Stimulated activated naive CD8-positive, alpha-beta T cell treated with anti-CD3 and anti-CD28 coated beads, Interleukin-15, amount 100 ng/mL, for 72 hours (primary cell): ENCODE measurements at regions not wholly inside any gene's neighbourhood (a gene's known extent, or its start where the extent isn't known, plus 50 kb on each side); places are given as distances from the start of the nearest gene placed in this dataset.

Experiments
- ATAC-seq: fragments of 150-1000 bp; cut with Tn5 transposase; 2 replicates; pipeline ENCODE4 v1.10.0; 2021; ENCODE audit warnings: mild to moderate bottlenecking, moderate library complexity
- DNase-seq, 2 donors: peaks; one replicate each; pipeline ENCODE4 v3.0.0; 2021 to 2022
- H3K27ac Mint-ChIP-seq, 2 donors: one replicate each; pipeline ENCODE4 v1.8.0; 2022; ENCODE audit warnings: mild to moderate bottlenecking in 2 of 2, mixed read lengths in 2 of 2, moderate library complexity in 2 of 2
- H3K27me3 Mint-ChIP-seq: one replicate; pipeline ENCODE4 v1.8.0; 2022; ENCODE audit warnings: mixed read lengths
- H3K4me1 Mint-ChIP-seq: one replicate; pipeline ENCODE4 v1.8.0; 2022; ENCODE audit warnings: mild to moderate bottlenecking, mixed read lengths
- H3K4me3 Mint-ChIP-seq, 2 donors: one replicate each; pipeline ENCODE4 v1.8.0; 2022; ENCODE audit warnings: mild to moderate bottlenecking in 2 of 2, mixed read lengths in 2 of 2, moderate library complexity in 1 of 2
- H3K9me3 Mint-ChIP-seq, 2 donors: one replicate each; pipeline ENCODE4 v1.8.0; 2022; ENCODE audit warnings: mixed read lengths in 2 of 2

DNA sequence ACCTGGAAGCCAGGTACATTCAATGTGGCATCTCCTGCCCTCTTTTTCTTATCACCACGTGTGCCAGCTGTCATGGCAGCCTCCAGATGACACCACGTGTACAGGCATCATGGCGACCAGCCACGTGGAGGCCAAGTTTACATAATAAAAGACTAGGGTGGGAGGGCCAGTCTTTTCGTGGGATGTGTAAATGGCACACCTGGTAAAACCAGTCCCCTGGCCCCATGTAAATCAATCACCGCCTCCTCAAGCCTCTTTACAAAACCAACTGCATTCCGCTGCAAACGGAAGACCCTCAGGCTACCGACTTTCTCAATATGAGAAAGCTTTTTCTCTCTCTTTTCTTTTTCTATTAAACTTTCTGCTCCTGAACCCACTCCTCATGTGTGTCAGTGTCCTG is 65.1 kb upstream of the PHF14 start:
- Mint-ChIP-seq H3K9me3 (peaks cover 0 to 7% of the 10 kb centered on the region in 2 donors), H3K4me1 (no peaks in the 10 kb centered on the region), H3K4me3 (no peak overlapping the region), H3K27me3 (no peaks in the 10 kb centered on the region), H3K27ac (no peak overlapping the region)
- DNase-seq, result no peak
- ATAC-seq, result no peak

DNA sequence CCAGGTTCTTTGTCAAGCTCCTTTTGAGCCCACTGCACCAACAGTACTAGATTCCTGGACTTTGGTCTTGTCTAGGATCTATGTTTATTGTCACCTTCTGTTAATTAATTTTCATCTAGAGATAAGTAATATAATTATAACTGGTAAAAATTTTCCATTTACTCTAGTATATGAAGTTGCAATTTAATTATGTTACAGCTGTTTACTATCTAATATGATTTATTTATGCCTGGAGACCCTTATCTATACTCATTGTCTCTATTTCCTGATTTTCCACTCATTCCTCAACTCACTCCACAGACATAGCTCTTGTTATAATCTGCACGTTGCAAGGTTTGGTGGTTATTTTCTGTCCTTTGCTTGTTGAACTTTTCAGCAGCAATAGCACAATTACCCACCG is 63.2 kb upstream of the PHF14 start:
- Mint-ChIP-seq H3K27ac (no peak overlapping the region), H3K27me3 (no peaks in the 10 kb centered on the region), H3K4me1 (no peaks in the 10 kb centered on the region), H3K4me3 (no peak overlapping the region), H3K9me3 (peaks cover 0 to 7% of the 10 kb centered on the region in 2 donors)
- ATAC-seq (no peak), DNase-seq (no peak)

GRCh38 chr7:10912077-10912476 is 61.6 kb upstream of the PHF14 start:
- Mint-ChIP-seq H3K4me3 (no peak overlapping the region), H3K27me3 (no peaks in the 10 kb centered on the region), H3K4me1 (no peaks in the 10 kb centered on the region), H3K27ac (no peak overlapping the region), H3K9me3 (peaks cover 0 to 7% of the 10 kb centered on the region in 2 donors)
- DNase-seq, result no peak
- ATAC-seq, result no peak

DNA sequence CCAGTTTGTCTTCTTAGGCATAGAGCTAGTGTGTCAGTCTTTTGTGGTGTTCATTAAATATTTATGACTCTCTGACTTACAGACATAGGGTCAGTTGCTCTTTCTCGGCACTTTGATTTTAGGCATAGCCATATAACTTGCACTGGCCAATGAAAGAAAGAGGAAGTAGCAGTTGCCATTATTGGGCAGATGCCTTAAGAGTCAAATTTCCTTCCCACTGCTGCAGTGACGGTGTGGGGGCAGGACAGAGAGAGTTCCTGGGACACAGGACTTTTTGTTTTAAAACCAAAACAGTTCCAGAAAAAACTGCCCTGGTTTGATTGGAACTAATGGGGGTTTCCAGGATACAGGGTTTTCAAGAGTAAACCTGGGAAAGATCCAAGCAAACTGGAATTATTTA is 60.2 kb upstream of the PHF14 start:
- DNase-seq (no peak), ATAC-seq (no peak)
- Mint-ChIP-seq H3K27ac (no peak overlapping the region), H3K27me3 (no peaks in the 10 kb centered on the region), H3K4me3 (no peak overlapping the region), H3K9me3 (peaks cover 0 to 7% of the 10 kb centered on the region in 2 donors), H3K4me1 (no peaks in the 10 kb centered on the region)

GRCh38 chr7:10918093-10918590 is 55.5 kb upstream of the PHF14 start:
- ATAC-seq, result no peak
- no peaks in the 10 kb centered on the region for H3K27me3 Mint-ChIP-seq
- no peaks in the 10 kb centered on the region for H3K9me3 Mint-ChIP-seq

GRCh38 chr7:10919923-10920322 is 53.7 kb upstream of the PHF14 start:
- no peak overlapping the region for H3K27ac Mint-ChIP-seq
- no peaks in the 10 kb centered on the region for H3K9me3 Mint-ChIP-seq
- no peaks in the 10 kb centered on the region for H3K27me3 Mint-ChIP-seq
- no peak for ATAC-seq
- no peak overlapping the region for H3K4me3 Mint-ChIP-seq
- no peaks in the 10 kb centered on the region for H3K4me1 Mint-ChIP-seq
- DNase-seq, result no peak

More at GRCh38 chr7:10918093-10918590, 55.5 kb upstream of the PHF14 start:
- H3K4me3 Mint-ChIP-seq, result no peak overlapping the region
- H3K27ac Mint-ChIP-seq, result no peak overlapping the region
- DNase-seq, result no peak
- H3K4me1 Mint-ChIP-seq, result no peaks in the 10 kb centered on the region
